ENCODE measurements at regions not wholly inside any gene's neighbourhood (a gene's known extent, or its start where the extent isn't known, plus 50 kb on each side); places are given as distances from the start of the nearest gene placed in this dataset.

DNA sequence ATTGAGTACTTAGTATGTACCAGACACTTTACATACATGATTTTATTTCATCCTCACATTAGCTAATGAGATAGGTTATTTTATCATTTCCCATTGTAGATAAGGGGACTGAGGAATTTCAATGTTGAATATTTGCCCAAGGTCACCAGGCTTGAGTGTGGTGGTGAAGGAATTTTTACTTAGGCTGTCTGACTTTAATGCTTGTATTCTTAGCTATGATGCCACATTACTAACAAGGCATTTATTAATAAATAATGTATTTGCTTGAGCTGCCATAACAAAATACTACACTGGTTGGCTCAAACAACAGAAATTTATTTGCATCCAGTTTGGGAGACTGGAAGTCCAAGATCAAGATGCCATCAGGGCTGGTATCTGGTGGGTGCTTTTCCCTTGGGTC, 250.9 kb downstream of the GPD2 start:
- TF ChIP-seq, protein P1, sequence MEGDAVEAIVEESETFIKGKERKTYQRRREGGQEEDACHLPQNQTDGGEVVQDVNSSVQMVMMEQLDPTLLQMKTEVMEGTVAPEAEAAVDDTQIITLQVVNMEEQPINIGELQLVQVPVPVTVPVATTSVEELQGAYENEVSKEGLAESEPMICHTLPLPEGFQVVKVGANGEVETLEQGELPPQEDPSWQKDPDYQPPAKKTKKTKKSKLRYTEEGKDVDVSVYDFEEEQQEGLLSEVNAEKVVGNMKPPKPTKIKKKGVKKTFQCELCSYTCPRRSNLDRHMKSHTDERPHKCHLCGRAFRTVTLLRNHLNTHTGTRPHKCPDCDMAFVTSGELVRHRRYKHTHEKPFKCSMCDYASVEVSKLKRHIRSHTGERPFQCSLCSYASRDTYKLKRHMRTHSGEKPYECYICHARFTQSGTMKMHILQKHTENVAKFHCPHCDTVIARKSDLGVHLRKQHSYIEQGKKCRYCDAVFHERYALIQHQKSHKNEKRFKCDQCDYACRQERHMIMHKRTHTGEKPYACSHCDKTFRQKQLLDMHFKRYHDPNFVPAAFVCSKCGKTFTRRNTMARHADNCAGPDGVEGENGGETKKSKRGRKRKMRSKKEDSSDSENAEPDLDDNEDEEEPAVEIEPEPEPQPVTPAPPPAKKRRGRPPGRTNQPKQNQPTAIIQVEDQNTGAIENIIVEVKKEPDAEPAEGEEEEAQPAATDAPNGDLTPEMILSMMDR (conservative IDR thresholded peaks at IDR 0.05; ENCODE audit: low read depth, low read length), result no peak
- TF ChIP-seq ELK1 (IDR thresholded peaks at IDR 0.05; ENCODE audit: borderline replicate concordance, low read depth, low read length) (no peak), USF2 (IDR thresholded peaks at IDR 0.05; ENCODE audit: low read depth, low read length) (no peak), POLR2A (IDR thresholded peaks at IDR 0.05; ENCODE audit: low read depth, low read length) (no peak), MAFK (IDR thresholded peaks at IDR 0.05; ENCODE audit: low read depth, low read length) (no peak), MXI1 (IDR thresholded peaks at IDR 0.05; ENCODE audit: borderline replicate concordance, low read depth, low read length) (no peak), BHLHE40 (IDR thresholded peaks at IDR 0.05; ENCODE audit: low read depth, low read length) (no peak), MAZ (IDR thresholded peaks at IDR 0.05; ENCODE audit: borderline replicate concordance, low read depth, low read length) (no peak)

All from IMR-90 (cell line).